HTR-8/SVneo (cell line): ENCODE measurements at regions not wholly inside any gene's neighbourhood (a gene's known extent, or its start where the extent isn't known, plus 50 kb on each side); places are given as distances from the start of the nearest gene placed in this dataset.
"Not testable (repeated sequence)": the region's sequence is repeated elsewhere in the genome, so short reads cannot be mapped to it uniquely, and the experiment has no call there.

Experiments
- DNase-seq: peaks from one replicate; pipeline ENCODE4 v3.0.0; 2011; ENCODE audit warnings: low spot score, mixed read lengths; ENCODE audit not compliant: insufficient read length
- FAIRE-seq: peaks from 2 replicates; lab custom pipeline; 2011; peaks lifted over from hg19 to GRCh38; lab: Jason Lieb, UNC

DNA sequence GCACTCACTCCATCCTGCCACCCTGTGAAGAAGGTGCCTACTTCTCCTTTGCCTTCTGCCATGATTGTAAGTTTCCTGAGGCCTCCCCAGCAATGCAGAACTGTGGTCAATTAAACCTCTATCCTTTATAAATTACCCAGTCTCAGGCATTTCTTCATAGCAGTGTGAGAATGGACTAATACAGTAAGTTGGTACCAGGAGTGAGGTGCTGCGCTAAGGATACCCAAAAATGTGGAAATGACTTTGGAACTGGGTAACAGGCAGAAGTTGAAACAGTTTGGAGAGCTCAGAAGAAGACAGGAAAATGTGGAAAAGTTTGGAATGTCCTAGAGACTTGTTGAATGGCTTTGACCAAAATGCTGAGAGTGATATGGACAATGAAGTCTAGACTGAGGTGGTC, 176.0 kb downstream of the FZD1 start:
- not testable (repeated sequence) for FAIRE-seq

DNA sequence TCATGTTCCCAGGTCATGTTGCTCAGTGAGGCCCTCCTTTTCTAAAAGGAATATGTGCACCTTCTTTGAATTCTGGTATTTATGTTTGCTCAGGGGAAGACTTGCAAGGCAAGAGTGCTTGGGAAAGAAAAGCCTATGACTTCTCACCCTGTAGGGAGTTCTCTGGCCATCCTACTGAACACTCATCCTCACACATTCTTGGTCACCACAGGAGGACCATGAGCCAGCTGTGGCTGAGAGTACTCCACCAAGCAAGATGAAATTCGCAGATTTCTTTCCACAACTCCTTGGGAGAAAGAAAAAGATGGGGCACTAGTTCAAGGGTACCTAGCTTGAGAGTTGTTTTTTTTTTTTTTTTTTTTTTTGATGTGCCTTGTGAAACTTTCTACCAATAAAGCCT, 179.6 kb downstream of the FZD1 start:
- no peak for DNase-seq
- FAIRE-seq: no peak

More for the DNA sequence above, 176.0 kb downstream of the FZD1 start:
- not testable (repeated sequence) for DNase-seq

DNA sequence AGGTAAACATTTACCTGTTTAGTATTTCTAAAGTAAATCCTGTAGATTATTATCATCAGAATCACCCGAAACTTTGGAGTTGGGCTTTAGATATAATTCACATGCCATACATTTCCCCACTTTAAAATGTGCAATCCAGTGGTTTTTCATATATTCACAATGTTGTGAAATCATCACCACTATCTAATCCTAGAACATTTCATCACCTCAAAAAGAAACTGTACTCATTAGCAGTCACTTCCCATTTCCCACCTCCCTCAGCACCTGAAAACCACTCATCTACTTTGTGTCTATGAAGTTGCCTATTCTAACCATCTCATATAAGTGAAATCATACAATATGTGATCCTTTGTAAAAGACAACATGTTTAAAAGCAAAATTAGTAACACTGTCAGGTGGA, 182.6 kb downstream of the FZD1 start:
- no peak for FAIRE-seq

DNA sequence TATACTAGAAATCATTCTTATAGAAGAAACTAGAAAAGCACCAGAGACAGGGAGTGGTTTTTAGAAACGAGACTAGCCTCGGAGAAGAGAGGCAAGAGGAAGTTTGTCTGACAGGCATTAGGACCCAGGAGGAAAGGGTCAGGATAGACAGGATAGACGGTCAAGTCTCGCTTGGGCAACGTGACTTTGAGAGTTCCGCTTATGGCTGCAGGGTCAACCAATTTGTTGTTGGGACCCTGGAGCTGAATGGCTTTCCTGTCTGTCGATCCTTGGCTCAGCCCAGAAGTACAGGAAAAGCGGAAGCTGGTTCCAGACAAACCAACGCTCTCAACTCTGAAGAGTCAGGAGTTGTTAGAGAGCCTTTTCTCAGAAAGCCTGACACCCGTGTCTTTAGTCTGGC, 191.2 kb downstream of the FZD1 start:
- no peak for FAIRE-seq
- DNase-seq: no peak

More for the DNA sequence above, 182.6 kb downstream of the FZD1 start:
- no peak for DNase-seq

DNA sequence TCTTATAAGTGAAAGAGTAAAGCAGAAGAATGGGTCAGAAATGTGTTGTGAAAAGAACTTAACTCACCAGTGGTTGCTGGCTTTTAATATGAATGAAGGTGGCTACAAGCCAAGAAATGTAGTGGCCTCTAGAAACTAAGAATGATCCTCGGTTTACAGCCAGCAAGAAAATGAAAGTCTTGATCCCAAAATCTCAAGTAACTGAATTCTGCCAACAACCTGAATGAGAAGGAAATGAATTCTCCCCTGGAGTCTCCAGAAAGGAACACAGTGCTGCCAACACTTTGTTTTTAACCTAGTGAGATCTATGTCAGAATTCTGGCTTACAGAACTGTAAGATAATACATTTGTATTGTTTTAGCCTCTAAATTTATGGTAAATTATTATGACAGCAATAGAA, 193.0 kb downstream of the FZD1 start:
- no peak for DNase-seq
- no peak for FAIRE-seq

DNA sequence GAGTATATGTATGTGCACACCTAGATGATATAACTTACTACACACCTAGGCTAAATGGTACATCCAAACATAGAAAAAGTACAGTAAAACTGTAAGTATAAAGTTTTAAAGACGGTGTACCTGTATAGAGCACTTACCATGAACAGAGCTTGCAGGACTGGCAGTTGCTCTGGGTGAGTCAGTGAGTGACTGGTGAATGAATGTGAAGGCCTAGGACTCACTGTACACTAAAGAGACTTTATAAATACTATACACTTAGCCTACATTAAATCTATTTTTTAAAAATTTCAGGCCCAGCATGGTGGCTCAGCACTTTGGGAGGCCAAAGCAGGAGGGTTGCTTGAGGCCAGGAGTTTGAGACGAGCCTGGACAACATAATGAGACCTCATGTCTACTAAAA, 195.3 kb downstream of the FZD1 start:
- no peak for DNase-seq
- no peak for FAIRE-seq

DNA sequence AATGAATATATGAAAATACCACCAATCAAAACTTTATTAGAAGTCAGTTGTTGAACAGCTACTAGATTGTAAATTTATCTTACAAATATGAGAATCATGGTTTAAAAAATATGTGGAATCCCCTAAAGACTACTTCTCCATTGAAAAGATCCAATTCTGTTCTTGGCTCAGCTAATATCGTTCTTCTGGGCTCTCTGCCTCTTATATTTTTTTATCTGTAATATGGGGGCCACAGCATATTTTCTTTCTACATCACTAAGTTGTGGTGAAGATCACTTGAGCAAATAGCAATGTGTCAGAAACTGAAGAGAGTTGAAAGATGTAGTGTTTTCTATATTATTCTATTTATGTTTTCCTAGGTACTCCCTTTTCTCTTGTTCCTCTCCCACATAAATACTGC, 198.1 kb downstream of the FZD1 start:
- FAIRE-seq (no peak), DNase-seq (no peak)

DNA sequence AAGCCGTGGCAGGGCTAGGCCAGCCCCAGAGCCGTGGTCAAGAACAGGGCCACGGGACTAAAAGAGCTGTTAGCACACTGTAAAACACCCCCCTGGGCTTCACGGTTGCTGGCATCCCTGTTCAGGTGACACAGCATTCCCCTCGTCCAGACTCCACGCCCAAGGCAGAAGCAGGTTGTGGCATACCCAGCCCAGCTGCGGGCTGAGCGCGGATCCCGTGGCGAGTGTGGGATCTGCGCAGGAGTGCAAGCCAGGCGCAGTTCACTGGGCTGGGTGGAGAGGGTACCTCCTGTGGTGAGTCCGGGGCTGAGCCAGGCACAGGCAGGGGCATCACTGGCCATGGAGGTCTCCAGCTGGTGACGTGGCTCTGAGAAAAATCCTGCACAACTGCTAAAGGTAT, 199.1 kb downstream of the FZD1 start:
- FAIRE-seq (no peak), DNase-seq (no peak)

DNA sequence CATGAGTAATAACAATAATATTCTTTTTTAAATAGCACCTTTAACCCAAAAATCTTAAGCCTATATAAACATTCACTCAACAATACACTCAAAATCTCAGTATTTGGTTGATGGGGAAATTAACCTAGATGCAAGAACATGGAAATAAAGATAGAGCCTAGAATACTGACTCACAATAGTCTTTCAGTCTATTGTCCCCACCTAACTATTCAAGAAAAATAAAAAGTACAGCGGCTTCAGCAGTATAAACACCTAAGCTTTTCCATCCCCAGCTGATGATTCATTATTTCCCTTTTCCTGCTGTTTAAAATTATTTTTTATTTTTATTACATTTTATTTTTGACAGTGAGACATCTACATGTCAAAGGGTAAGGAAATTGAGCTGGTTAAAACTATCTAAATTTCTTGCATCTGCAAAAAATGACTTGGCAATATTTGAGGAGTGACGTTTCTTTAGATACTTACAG, 201.4 kb downstream of the FZD1 start:
- no peak for FAIRE-seq
- no peak for DNase-seq

DNA sequence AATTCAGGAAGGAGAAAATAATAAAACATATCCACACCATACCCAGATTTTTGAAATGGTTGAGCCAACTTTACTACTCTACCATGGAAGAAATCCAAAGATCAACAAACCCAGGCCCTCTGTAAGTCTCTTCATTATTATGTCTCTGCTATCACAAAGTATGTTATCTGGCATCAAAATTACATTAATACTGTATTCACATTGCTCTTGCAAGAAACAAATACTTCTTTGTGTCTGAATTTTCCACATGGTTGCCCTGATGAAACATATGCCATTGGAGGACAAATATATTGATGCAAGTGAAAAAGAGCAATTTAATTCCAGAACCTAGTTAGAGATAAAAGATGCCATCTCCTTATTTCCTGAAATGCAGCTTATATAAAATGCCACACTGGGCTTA, 204.0 kb downstream of the FZD1 start:
- FAIRE-seq (no peak), DNase-seq (no peak)

DNA sequence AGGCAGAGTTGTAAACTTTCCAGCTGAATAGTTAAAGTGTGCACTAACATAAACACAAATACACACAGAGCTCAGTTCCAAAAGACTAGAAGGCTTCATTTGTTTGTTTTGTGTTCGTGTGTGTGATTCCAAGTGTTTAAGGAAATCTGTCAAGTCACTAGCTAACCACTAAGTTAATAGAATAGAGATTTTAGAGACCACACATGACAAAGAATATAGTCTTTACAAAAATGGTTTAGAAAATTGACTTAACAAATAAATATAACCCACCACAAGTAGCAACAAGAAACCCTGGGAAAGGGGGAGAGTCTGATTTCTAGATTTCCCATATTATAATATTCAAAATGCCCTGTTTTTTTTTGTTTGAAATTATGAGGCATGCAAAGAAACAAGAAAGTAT, 209.4 kb downstream of the FZD1 start:
- FAIRE-seq (no peak), DNase-seq (no peak)

DNA sequence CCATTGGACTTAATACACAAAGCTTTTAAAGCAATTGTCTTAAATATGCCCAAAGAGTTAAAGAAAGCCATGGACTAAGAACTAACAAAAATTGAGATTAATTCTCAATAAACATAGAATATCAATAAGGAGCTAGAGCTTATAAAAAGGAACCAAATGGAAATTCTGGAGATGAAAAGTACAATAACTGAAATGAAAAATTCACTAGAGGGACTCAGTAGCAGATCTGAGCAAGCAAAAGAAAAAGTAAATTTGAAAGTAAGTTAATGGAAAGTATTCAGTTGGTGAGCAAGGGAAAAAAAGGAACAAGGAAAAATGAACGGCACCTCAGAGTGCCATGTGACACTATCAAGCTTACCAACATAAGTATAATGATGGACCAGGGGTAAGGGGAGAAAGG, 209.8 kb downstream of the FZD1 start:
- FAIRE-seq: no peak
- DNase-seq: no peak

DNA sequence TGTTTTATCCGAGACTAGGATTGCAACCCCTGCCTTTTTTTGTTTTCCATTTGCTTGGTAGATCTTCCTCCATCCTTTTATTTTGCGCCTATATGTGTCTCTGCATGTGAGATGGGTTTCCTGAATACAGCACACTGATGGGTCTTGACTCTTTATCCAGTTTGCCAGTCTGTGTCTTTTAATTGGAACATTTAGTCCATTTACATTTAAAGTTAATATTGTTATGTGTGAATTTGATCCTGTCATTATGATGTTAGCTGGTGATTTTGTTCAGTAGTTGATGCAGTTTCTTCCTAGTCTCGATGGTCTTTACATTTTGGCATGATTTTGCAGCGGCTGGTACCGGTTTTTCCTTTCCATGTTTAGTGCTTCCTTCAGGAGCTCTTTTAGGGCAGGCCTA, 216.2 kb downstream of the FZD1 start:
- not testable (repeated sequence) for DNase-seq, FAIRE-seq

DNA sequence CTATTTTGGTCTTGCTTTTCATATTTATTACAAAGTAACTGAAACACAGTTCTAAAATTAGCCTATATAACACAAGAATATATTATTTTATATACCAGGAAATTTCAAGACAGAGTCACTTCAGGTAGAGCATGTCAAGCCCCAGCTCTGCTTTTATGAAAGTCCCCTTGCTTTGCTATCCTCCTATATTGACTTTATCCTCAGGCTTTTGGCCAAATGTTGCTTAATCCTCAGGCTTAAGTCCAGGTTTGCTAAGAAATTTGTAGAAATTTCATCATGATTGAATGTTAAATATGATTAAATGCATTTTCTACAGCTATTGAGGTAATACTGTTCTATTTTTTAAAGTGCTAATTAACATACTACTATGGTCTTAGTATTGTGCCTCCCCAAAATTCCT, 227.6 kb downstream of the FZD1 start:
- no peak for FAIRE-seq
- no peak for DNase-seq

DNA sequence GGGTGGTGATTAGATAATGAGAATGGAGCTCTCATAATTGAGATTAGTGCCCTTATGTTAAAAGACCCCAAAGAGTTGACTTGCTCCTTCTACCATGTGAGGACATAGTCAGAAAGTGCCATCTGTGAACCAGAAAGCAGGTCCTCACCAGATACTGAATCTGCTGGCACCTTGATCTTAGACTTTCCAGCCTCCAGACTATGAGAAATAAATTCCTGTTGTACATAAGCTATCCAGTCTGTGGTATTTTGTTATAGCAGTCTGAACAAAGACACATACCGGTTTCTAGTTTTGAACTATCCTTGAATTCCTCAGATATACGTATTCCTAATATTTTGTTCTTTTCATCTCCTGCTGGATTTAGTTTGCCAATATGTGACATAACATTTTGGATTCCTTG, 228.1 kb downstream of the FZD1 start:
- DNase-seq (no peak), FAIRE-seq (no peak)

DNA sequence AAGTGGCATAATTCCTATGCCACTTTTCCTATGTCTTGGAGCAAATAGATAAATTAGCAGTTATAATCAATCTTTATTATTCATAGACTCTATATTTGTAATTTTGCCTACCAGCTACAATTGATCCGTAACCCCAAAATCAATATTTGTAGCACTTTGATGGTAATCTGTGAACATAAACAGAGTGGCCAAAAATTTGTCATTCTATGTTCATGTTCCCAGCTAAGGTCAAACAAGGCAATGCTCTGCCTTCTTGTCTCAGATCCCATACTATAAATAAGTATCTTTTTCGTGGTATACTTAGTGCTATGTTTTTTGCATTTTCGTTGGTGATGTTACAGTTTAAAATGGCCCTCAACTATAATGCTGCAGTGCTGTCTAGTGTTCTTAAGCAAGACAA, 228.5 kb downstream of the FZD1 start:
- no peak for FAIRE-seq

DNA sequence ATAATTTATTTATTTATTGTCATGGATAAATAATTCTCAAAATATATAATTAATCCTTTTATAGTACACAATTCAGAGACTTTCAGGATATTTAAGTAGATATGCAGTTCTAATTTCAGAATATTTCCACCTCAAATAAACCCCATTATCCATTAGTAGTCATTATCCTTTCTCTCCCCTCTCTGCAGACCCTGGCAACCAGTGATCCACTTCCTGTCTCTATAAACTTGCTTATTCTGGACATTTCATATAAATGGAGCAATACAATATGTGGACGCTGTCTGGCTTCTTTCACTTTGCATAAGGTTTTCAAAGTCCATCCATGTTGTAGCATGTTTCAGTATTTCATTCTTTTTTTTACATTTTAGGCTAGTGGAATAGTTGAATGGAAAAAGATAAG, 230.2 kb downstream of the FZD1 start:
- FAIRE-seq (no peak), DNase-seq (no peak)

More for the DNA sequence above, 228.5 kb downstream of the FZD1 start:
- DNase-seq: no peak

DNA sequence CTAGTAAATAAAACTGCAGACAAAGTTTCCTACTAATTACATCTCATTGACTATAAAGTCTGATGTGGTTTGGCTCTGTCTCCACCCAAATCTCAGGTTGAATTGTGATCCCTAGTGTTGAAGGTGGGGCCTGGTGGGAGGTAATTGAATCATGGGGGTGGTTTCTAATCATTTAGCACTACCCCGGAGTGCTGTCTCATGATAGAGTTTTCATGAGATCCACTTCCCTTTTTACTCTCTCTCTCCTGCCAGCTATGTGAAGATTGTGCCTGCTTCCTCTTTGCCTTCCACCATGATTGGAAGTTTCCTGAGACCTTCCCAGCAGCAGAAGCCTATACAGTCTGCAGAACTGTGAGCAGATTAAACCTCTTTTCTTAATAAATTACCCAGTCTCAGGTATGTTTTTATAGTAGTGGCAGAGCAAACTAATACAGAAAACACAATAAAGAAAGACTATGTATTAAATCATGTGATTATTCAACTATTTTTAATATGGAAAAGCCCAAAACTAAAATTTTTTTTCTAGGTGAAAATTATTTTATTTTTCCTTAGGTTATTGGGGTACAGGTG, 232.1 kb downstream of the FZD1 start:
- no peak for DNase-seq
- FAIRE-seq: no peak

DNA sequence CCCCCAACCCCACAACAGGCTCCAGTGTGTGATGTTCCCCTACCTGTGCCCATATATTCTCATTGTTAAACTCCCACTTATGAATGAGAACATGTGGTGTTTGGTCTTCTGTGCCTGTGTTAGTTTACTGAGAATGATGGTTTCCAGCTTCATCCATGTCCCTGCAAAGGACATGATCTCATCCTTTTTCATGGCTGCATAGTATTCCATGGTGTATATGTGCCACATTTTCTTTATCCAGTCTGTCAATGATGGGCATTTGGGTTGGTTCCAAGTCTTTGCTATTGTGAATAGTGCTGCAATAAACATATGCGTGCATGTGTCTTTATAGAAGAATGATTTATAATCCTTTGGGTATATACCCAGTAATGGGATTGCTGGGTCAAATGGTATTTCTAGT, 233.0 kb downstream of the FZD1 start:
- not testable (repeated sequence) for DNase-seq, FAIRE-seq

DNA sequence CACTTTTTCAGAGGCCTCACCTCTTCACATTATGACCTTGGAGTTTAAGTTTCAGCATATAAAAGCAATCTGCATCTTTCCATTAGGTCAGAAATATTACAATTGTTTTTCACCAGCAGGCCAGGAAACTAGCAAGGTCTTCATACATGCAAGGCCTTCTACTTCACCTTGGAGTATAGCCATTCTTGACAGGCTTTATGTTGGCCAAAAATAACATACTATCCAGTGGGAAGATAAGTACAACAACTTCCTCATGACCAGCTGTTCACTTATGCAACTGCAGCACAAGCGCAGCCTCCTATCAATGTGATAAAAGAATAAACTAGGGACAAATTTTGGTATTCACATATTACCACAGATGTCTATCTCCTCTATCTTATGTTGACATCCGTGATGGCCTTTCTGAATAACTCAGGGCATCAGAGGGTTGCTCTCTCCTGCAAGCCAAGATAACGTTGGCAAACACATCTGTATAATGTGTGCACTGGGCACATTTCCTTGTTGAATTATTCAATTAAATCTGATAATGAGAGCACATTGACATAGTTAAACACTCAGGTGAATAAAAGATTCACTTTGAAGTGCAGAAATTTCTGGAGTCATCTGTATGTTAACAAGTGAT, 239.8 kb downstream of the FZD1 start:
- FAIRE-seq (no peak), DNase-seq (no peak)

DNA sequence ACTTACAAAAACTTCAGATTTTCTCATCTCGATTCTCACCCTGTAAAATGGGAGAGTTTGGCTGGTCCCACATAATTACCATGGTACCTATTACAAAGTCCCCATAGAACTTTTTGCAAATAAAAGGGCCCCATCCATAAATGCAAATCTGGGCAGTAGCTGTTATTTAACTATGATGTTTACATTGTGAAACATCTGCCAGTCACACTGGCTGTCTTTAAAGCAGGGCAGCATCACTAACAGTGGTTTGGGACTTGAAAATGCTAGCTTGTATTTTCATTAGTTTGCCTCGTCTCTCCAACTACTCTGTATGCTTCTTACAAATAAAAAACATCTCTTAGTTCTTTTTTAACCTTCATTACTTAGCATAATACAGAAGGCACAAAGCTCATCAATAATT, 240.7 kb downstream of the FZD1 start:
- DNase-seq: no peak
- FAIRE-seq: no peak

DNA sequence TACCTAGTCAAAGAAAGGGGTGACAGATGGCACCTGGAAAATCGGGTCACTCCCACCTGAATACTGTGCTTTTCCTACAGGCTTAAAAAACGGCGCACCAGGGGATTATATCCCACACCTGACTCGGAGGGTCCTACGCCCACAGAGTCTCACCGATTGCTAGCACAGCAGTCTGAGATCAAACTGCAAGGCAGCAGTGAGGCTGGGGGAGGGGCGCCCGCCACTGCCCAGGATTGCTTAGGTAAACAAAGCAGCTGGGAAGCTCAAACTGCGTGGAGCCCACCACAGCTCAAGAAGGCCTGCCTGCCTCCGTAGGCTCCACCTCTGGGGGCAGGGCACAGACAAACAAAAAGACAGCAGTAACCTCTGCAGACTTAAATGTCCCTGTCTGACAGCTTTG, 242.7 kb downstream of the FZD1 start:
- FAIRE-seq, DNase-seq: not testable (repeated sequence)
